ENCODE measurements at regions not wholly inside any gene's neighbourhood (a gene's known extent, or its start where the extent isn't known, plus 50 kb on each side); places are given as distances from the start of the nearest gene placed in this dataset.

DNA sequence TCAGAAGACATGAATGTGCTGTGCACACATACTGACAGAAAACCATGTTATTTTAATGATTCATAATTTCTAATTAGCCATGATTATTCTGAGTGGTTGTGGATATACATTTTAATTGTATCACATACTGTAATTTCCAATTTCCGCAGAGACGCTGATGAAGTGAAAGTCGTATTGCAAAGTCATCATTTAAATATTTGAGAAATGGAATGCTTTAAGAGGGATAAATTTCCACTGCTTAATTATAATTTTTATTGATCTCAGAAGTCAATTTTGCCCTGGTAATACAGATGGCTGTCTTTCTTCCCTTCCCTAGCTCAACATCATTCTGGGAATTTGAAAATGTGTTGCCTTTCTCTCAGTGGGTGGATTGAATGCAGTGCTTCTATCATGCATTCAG is 819.3 kb downstream of the ROBO2 start:
- TF ChIP-seq, protein P1, sequence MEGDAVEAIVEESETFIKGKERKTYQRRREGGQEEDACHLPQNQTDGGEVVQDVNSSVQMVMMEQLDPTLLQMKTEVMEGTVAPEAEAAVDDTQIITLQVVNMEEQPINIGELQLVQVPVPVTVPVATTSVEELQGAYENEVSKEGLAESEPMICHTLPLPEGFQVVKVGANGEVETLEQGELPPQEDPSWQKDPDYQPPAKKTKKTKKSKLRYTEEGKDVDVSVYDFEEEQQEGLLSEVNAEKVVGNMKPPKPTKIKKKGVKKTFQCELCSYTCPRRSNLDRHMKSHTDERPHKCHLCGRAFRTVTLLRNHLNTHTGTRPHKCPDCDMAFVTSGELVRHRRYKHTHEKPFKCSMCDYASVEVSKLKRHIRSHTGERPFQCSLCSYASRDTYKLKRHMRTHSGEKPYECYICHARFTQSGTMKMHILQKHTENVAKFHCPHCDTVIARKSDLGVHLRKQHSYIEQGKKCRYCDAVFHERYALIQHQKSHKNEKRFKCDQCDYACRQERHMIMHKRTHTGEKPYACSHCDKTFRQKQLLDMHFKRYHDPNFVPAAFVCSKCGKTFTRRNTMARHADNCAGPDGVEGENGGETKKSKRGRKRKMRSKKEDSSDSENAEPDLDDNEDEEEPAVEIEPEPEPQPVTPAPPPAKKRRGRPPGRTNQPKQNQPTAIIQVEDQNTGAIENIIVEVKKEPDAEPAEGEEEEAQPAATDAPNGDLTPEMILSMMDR (IDR thresholded peaks at IDR 0.05; ENCODE audit: insufficient read depth, low read length, poor library complexity, severe bottlenecking), result no peak
- TF ChIP-seq EZH2phosphoT487 (conservative IDR thresholded peaks at IDR 0.05; ENCODE audit: low read length), result no peak
